Fibroblast of pulmonary artery (primary cell): ENCODE measurements at regions not wholly inside any gene's neighbourhood (a gene's known extent, or its start where the extent isn't known, plus 50 kb on each side); places are given as distances from the start of the nearest gene placed in this dataset.

ENCODE experiments used
- DNase-seq: peaks from one replicate; pipeline ENCODE4 v3.0.0-alpha.2; 2010; ENCODE audit warnings: low read depth
- H3K4me3 ChIP-seq: replicated peaks from 2 replicates; pipeline ENCODE4 v1.5.1; 2011; ENCODE audit warnings: low read depth, mild to moderate bottlenecking, control low read depth, low read length, moderate library complexity
- TF ChIP-seq, protein P1 (sequence below): IDR thresholded peaks from 2 replicates; pipeline ENCODE4 v1.5.1; 2011; ENCODE audit warnings: mild to moderate bottlenecking, control low read depth, low read length, inconsistent platforms; ENCODE audit errors: missing control alignments

DNA sequence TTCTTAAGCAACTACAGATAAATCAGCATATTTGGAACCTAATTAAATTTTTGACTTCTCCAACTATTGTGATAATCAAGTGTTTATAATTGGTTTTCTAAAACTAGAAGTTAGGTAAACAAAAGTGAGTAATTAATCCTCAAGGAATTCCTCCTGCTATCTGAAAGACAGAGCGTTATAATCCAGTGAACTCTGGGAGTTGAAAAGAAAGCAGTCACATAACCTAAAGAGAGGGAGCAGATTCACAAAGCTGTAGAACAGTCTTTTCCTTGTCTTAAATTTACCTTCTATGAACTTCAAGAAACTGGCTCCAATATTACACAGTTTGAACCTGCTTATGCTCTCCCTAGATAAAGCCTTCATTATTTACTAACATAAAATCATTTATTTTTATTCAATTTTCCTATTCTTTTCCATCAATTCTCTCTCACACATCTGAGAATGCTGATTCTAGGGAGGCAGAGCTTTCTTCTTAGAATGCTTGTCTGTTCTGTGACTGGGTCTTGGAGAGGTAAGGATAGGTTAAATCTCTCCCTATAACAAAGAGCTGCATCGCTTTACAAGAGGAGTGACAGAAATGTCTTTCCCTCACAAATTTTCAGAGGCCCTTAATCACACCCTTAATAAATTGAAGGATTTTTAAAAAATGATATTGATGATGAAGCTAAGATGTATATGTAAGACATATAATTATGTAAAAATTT, 132.8 kb downstream of the TUSC7 start:
- TF ChIP-seq, protein P1, sequence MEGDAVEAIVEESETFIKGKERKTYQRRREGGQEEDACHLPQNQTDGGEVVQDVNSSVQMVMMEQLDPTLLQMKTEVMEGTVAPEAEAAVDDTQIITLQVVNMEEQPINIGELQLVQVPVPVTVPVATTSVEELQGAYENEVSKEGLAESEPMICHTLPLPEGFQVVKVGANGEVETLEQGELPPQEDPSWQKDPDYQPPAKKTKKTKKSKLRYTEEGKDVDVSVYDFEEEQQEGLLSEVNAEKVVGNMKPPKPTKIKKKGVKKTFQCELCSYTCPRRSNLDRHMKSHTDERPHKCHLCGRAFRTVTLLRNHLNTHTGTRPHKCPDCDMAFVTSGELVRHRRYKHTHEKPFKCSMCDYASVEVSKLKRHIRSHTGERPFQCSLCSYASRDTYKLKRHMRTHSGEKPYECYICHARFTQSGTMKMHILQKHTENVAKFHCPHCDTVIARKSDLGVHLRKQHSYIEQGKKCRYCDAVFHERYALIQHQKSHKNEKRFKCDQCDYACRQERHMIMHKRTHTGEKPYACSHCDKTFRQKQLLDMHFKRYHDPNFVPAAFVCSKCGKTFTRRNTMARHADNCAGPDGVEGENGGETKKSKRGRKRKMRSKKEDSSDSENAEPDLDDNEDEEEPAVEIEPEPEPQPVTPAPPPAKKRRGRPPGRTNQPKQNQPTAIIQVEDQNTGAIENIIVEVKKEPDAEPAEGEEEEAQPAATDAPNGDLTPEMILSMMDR, result no peak
- no peak overlapping the region for H3K4me3 ChIP-seq
- DNase-seq, result no peak

DNA sequence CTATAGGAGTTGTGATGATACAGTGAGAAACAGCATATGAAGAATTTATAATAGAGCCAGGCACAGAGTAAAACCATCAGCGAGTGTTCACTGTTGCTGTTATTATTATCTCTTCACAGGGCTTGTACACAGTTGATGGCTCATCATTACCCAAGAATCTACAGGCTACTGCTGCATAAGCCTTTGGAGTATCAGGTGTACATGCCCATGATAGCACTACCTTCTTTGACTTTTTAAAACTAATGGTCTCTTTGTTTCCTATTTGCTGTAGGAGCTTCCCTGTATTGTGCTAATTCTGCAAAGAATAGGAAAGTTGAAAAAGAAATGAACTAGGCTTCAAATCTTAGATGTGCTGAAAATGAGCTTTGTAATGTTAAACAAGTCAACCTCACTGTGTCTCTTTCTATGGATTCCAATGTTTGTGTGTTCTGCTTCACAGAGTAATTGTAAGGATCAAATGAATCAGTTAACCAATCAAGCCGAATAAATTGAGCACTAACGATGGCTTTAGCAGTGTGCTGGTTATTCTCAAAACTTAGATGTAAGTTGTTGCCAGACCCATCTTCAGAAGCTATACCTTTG, 138.8 kb downstream of the TUSC7 start:
- H3K4me3 ChIP-seq, result no peak overlapping the region
- DNase-seq, result no peak
- TF ChIP-seq, protein P1, result no peak

DNA sequence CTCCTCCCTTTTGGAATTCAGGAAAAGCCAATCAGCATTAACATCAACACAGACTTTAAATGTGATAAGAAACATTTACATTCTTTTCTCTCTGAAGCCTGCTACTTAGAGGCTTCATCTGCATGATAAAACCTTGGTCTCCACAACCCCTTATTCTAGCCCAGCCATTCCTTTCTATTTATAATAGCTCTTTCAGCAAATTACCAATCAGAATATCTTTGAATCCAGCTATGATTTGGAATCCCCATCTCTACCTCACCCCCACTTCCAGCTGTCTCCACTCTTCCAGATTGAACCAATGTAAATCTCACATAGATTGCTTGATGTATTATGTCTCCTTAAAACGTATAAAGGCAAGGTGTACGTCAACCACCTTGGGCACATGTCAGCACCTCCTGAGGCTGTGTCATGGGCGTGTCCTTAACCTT, 139.7 kb downstream of the TUSC7 start:
- DNase-seq, result no peak
- H3K4me3 ChIP-seq, result no peak overlapping the region
- TF ChIP-seq, protein P1, result no peak

DNA sequence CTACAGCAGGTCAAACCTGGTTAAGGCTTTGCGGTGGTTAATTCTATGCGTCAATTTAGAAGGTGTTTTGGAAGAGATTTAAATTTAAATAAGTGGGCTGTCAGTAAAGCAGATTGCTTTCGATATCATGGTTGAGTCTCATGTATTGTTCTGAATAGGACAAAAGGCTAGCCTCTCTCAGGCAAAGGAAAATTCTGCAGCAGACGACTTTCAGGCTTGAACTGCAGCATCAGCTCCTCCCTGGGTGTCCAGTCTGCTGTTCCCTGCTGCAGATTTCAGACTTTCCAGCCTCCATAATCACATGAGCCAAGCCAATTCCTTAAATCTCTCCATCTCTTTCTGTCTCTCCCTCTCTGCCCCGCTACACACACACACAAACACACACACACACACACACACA, 143.2 kb downstream of the TUSC7 start:
- no peak for DNase-seq
- TF ChIP-seq, protein P1, result no peak
- no peak overlapping the region for H3K4me3 ChIP-seq

DNA sequence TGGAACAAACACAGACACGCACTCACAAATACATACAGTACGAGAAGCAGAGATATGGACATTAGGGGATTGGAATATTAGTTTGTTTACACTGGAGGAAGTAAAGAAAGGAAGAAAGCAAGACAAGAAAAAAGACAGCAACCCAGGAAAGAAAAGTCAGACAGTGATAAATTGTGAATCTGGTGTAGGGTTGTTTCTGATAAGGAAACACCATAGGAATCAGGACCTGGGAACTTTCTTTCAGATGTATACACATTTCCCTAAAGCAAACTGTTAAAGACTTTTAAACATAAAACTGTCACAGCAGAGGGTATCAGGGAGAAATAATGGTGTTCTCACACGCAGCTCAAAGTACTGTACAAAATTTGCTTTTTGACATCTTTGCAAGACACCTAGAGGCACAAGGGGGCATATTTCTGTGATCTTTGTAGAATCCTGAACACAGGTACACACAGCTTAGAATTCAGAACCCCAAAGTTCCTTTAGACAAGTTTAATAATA, 153.7 kb downstream of the TUSC7 start:
- DNase-seq, result no peak
- TF ChIP-seq, protein P1, result no peak
- no peak overlapping the region for H3K4me3 ChIP-seq

DNA sequence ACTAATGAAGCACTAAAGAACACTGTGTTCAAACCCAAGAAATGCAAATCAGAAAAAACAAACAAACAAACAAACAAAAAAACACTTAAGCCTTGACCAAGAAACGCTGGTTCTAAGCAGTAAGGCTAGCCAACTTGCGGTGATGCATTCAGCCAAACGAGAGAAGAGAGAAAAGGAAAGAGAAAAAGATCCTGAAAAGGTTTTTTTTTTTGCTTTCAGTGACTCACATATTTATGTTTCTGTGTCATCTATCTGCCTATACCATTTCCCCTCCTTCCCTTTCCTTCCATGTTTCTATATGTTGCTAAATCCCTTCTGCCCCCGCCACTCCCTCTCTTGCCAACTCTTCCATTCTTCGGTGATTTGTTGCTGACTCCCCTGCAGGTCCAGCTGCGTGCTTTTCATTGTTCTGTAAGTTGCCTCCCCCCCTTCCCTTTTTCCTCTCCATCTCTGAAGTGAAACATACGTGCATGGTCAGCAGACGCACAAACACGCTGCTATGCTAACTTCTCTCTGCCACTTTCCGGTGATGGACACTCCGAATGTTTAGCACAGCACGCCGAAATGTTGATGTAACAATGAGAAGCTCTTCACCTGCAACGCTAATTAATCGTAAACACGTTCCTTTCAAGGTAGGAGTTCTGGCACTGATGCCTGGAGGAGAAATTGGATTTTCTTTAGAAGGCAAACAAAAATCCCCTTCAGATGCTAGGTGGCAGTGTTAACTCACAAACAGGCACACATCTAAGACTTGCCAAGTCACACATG, 154.4 kb downstream of the TUSC7 start:
- peak overlapping the region; percentile 36 for H3K4me3 ChIP-seq
- TF ChIP-seq, protein P1, result peak; percentile 49
- DNase-seq, result peak; percentile 65
